AG10803 (cell line): ENCODE measurements at regions not wholly inside any gene's neighbourhood (a gene's known extent, or its start where the extent isn't known, plus 50 kb on each side); places are given as distances from the start of the nearest gene placed in this dataset.

Experiments used
- DNase-seq: peaks from one replicate; pipeline ENCODE4 v3.0.0; 2010; ENCODE audit warnings: low read depth
- H3K4me3 ChIP-seq: 2 replicates; pipeline ENCODE4 v1.5.1; 2011; ENCODE audit warnings: mild to moderate bottlenecking, low read length, control low read depth
- TF ChIP-seq, protein P1 (sequence below): conservative IDR thresholded peaks from 2 replicates; pipeline ENCODE4 v1.5.1; 2011; ENCODE audit warnings: mild to moderate bottlenecking, low read length, control low read depth, inconsistent platforms

GRCh38 chr6:141402489-141402888, 730.2 kb upstream of the GJE1 start:
- TF ChIP-seq, protein P1, sequence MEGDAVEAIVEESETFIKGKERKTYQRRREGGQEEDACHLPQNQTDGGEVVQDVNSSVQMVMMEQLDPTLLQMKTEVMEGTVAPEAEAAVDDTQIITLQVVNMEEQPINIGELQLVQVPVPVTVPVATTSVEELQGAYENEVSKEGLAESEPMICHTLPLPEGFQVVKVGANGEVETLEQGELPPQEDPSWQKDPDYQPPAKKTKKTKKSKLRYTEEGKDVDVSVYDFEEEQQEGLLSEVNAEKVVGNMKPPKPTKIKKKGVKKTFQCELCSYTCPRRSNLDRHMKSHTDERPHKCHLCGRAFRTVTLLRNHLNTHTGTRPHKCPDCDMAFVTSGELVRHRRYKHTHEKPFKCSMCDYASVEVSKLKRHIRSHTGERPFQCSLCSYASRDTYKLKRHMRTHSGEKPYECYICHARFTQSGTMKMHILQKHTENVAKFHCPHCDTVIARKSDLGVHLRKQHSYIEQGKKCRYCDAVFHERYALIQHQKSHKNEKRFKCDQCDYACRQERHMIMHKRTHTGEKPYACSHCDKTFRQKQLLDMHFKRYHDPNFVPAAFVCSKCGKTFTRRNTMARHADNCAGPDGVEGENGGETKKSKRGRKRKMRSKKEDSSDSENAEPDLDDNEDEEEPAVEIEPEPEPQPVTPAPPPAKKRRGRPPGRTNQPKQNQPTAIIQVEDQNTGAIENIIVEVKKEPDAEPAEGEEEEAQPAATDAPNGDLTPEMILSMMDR, result no peak
- no peak overlapping the region for H3K4me3 ChIP-seq
- no peak for DNase-seq

GRCh38 chr6:141401851-141402250, 730.9 kb upstream of the GJE1 start:
- H3K4me3 ChIP-seq, result no peak overlapping the region
- no peak for DNase-seq
- TF ChIP-seq, protein P1, result no peak

DNA sequence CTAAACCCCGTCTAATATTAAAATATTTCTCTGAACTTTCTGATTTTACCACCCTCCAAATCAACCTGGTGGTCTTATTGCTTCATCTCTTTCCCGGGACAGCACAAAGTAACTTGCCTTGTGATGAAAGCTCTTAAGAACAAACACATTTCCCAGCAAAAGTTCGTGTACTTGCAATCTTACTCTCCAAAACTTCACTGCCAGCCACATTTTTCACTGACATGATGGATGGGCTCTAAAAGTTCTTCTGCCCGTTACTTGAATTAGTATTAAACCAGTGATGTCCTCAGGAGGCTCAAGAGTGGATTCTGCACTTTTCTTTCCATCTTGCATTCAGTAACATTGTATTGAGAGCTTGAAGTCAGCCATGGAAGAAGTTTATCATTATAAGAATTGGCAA, 731.6 kb upstream of the GJE1 start:
- H3K4me3 ChIP-seq, result no peak overlapping the region
- TF ChIP-seq, protein P1, result no peak
- DNase-seq, result peak; percentile 82

GRCh38 chr6:141398949-141399348, 733.8 kb upstream of the GJE1 start:
- TF ChIP-seq, protein P1, result no peak
- H3K4me3 ChIP-seq, result no peak overlapping the region
- DNase-seq, result peak; percentile 77

DNA sequence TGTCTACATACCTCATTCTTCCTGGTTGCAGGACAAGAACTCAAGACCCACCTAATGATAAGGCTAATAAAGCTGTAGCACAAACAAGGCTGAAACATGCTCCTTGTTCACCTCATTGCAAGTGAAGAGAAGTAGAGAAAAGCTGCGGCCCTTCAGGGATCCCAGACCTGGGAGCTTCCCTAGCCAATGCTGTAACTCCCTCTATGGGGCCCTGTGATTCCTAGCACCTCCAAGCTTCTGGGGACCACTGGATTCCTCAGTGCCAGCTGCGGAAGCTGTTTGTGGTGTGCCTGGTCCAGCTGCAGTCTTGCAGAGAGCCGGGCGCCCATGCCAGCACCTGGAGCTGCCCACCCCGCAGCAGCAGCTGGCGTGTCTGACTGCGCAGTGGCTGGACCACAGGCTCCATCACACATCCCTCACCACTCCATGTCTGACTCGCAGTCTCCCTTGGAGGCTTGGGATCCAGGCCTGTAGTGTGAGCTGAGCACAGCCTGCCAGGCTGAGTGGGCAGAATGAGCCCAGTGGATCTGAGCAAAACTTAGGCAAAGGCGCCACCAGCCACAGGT, 737.2 kb upstream of the GJE1 start:
- TF ChIP-seq, protein P1, result no peak
- DNase-seq, result no peak
- no peak overlapping the region for H3K4me3 ChIP-seq

GRCh38 chr6:141394565-141395051, 738.1 kb upstream of the GJE1 start:
- TF ChIP-seq, protein P1, result no peak
- no peak overlapping the region for H3K4me3 ChIP-seq
- DNase-seq, result no peak

DNA sequence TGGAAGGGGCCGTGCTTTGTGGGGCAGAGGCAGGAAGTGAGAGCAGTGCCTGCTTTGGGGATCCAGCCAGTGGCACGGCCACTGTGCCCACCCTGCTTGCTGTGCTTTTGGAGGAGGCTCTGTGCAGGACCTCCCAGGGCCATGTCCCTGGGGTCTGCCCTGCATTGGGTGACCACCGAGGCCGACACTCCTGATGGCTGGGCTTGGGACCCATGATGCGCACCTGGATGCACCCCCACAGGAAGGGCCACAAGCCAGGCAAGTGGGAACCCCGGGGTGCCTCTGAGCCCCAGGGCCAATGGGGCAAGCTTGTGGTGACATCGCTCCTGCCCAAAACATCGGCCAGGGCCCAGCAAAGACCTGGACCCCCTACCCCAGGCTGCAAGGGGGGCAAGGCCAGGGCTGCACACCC, 738.6 kb upstream of the GJE1 start:
- TF ChIP-seq, protein P1, result no peak
- DNase-seq, result no peak
- no peak overlapping the region for H3K4me3 ChIP-seq
